Astrocyte (in vitro differentiated cells and primary cell): ENCODE measurements at regions not wholly inside any gene's neighbourhood (a gene's known extent, or its start where the extent isn't known, plus 50 kb on each side); places are given as distances from the start of the nearest gene placed in this dataset.

ENCODE experiments used
- DNase-seq: peaks from one replicate; pipeline ENCODE4 v3.0.0-alpha.2; 2010; ENCODE audit warnings: low read depth
- FAIRE-seq: peaks from 2 replicates; lab custom pipeline; 2011; peaks lifted over from hg19 to GRCh38; lab: Jason Lieb, UNC
- H2AFZ ChIP-seq: 2 replicates; pipeline ENCODE4 v1.6.0; 2012; ENCODE audit warnings: low read depth, low read length, inconsistent platforms
- H3K27ac ChIP-seq: 2 replicates; pipeline ENCODE4 v1.5.1; 2011; ENCODE audit warnings: low read depth, low read length, inconsistent platforms
- H3K27me3 ChIP-seq: 2 replicates; pipeline ENCODE4 v1.6.0; 2011; ENCODE audit warnings: low read length, inconsistent platforms; ENCODE audit not compliant: insufficient read depth
- H3K36me3 ChIP-seq: 2 replicates; pipeline ENCODE4 v1.5.1; 2011; ENCODE audit warnings: low read length, inconsistent platforms; ENCODE audit not compliant: insufficient read depth
- H3K4me1 ChIP-seq: 2 replicates; pipeline ENCODE4 v1.5.1; 2011; ENCODE audit warnings: low read length, inconsistent platforms; ENCODE audit not compliant: insufficient read depth
- H3K4me2 ChIP-seq: 2 replicates; pipeline ENCODE4 v1.6.0; 2012; ENCODE audit warnings: low read length, inconsistent platforms
- H3K4me3 ChIP-seq: 2 replicates; pipeline ENCODE4 v1.5.1; 2011; ENCODE audit warnings: low read depth, mild to moderate bottlenecking, low read length, inconsistent platforms; ENCODE audit not compliant: insufficient read depth
- H3K79me2 ChIP-seq: 2 replicates; pipeline ENCODE4 v1.6.0; 2012; ENCODE audit warnings: mild to moderate bottlenecking, low read length, inconsistent platforms; ENCODE audit not compliant: insufficient read depth
- H3K9ac ChIP-seq: 2 replicates; pipeline ENCODE4 v1.6.0; 2012; ENCODE audit warnings: mild to moderate bottlenecking, low read length, inconsistent platforms
- H3K9me3 ChIP-seq: 2 replicates; pipeline ENCODE4 v1.5.1; 2012; ENCODE audit warnings: low read depth, mild to moderate bottlenecking, low read length, inconsistent platforms; ENCODE audit not compliant: insufficient read depth
- H4K20me1 ChIP-seq: 2 replicates; pipeline ENCODE4 v1.6.0; 2012; ENCODE audit warnings: low read length, inconsistent platforms; ENCODE audit not compliant: insufficient read depth
- H3K27ac Mint-ChIP-seq: one replicate; pipeline ENCODE4 v1.8.0; 2021; ENCODE audit warnings: mild to moderate bottlenecking, mixed read lengths; ENCODE audit not compliant: unreplicated experiment
- H3K27me3 Mint-ChIP-seq: one replicate; pipeline ENCODE4 v1.8.0; 2021; ENCODE audit warnings: low read depth, mixed read lengths; ENCODE audit not compliant: unreplicated experiment
- H3K36me3 Mint-ChIP-seq: one replicate; pipeline ENCODE4 v1.8.0; 2021; ENCODE audit warnings: low read depth, mixed read lengths; ENCODE audit not compliant: unreplicated experiment
- H3K4me1 Mint-ChIP-seq: one replicate; pipeline ENCODE4 v1.8.0; 2021; ENCODE audit warnings: low read depth, mixed read lengths; ENCODE audit not compliant: unreplicated experiment
- H3K4me3 Mint-ChIP-seq: one replicate; pipeline ENCODE4 v1.8.0; 2021; ENCODE audit warnings: mild to moderate bottlenecking, moderate library complexity, mixed read lengths; ENCODE audit not compliant: unreplicated experiment
- H3K9me3 Mint-ChIP-seq: one replicate; pipeline ENCODE4 v1.8.0; 2021; ENCODE audit warnings: mild to moderate bottlenecking, mixed read lengths; ENCODE audit not compliant: unreplicated experiment
- EZH2 ChIP-seq: IDR thresholded peaks from 2 replicates; pipeline ENCODE4 v1.6.1; 2012; ENCODE audit warnings: mild to moderate bottlenecking, low read length, inconsistent platforms; ENCODE audit not compliant: insufficient read depth
- TF ChIP-seq, protein P1 (sequence below): IDR thresholded peaks from 2 replicates; pipeline ENCODE4 v1.5.1; 2011; ENCODE audit warnings: low read depth, mild to moderate bottlenecking, inconsistent platforms, low read length, moderate library complexity; ENCODE audit not compliant: insufficient read depth

DNA sequence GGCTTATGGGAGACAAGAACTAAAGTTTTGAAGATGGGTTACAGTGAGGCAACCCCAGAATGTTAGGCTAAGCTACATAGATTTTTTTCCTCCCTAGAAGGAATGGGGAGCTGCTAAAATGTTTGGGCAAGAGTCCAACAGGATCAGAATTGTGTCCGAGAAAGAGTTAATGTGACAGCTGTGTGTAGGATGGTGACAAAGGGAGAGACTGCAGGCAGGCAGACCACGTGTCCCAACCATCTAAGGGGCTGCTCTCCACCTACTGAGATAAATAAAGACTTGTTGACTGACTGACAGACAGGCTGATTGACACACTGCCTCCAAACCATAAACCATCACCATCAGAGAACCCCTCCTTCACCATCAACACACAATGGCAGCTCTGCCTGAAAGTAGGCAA is 133.7 kb upstream of the CTTNBP2NL start:
- Histone ChIP-seq H4K20me1 (no peaks in the 10 kb centered on the region), H3K27me3 (no peaks in the 10 kb centered on the region), H3K9me3 (no peaks in the 10 kb centered on the region), H3K4me1 (no peaks in the 10 kb centered on the region), H3K4me2 (no peak overlapping the region), H3K9ac (no peak overlapping the region), H3K79me2 (no peaks in the 10 kb centered on the region), H3K27ac (no peak overlapping the region), H3K36me3 (no peaks in the 10 kb centered on the region), H2AFZ (no peak overlapping the region), H3K4me3 (no peak overlapping the region)
- Mint-ChIP-seq H3K4me1 (peaks cover 19% of the 10 kb centered on the region), H3K9me3 (no peaks in the 10 kb centered on the region), H3K4me3 (no peak overlapping the region), H3K27ac (no peak overlapping the region), H3K27me3 (peaks cover 3% of the 10 kb centered on the region), H3K36me3 (no peaks in the 10 kb centered on the region)
- no peak for DNase-seq
- TF ChIP-seq, protein P1, sequence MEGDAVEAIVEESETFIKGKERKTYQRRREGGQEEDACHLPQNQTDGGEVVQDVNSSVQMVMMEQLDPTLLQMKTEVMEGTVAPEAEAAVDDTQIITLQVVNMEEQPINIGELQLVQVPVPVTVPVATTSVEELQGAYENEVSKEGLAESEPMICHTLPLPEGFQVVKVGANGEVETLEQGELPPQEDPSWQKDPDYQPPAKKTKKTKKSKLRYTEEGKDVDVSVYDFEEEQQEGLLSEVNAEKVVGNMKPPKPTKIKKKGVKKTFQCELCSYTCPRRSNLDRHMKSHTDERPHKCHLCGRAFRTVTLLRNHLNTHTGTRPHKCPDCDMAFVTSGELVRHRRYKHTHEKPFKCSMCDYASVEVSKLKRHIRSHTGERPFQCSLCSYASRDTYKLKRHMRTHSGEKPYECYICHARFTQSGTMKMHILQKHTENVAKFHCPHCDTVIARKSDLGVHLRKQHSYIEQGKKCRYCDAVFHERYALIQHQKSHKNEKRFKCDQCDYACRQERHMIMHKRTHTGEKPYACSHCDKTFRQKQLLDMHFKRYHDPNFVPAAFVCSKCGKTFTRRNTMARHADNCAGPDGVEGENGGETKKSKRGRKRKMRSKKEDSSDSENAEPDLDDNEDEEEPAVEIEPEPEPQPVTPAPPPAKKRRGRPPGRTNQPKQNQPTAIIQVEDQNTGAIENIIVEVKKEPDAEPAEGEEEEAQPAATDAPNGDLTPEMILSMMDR, result no peak
- no peak for TF ChIP-seq EZH2
- FAIRE-seq, result no peak

DNA sequence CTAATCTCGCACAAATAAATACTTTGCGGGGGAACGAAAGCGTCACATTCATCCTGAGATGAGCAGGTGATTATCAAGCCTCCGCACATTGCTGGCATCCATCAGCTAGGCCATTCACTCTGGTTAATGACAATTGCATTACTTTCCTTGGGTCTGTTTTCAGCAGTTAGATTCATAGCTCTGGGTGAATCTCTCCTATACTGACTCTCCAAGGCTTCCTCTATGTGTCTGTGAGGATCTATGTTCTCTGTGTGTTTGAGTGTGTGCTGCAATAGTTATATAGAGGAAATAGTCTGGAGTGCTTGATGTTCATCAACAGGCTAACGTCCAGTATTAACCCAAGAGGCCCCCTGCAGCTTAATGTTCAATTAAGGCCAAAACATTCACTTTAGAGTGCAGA is 133.0 kb upstream of the CTTNBP2NL start:
- Mint-ChIP-seq H3K27ac (peak overlapping the region; percentile 51), H3K4me1 (peaks cover 19% of the 10 kb centered on the region), H3K4me3 (no peak overlapping the region), H3K9me3 (no peaks in the 10 kb centered on the region), H3K27me3 (peaks cover 2% of the 10 kb centered on the region), H3K36me3 (no peaks in the 10 kb centered on the region)
- no peaks in the 10 kb centered on the region for H3K36me3 ChIP-seq
- no peaks in the 10 kb centered on the region for H3K4me1 ChIP-seq
- no peak for DNase-seq
- TF ChIP-seq, protein P1, result no peak
- TF ChIP-seq EZH2, result no peak
- no peak overlapping the region for H3K9ac ChIP-seq
- H3K79me2 ChIP-seq, result no peaks in the 10 kb centered on the region
- no peak overlapping the region for H3K4me3 ChIP-seq
- H3K27ac ChIP-seq, result no peak overlapping the region
- H4K20me1 ChIP-seq, result no peaks in the 10 kb centered on the region
- no peak overlapping the region for H3K4me2 ChIP-seq
- H3K27me3 ChIP-seq, result no peaks in the 10 kb centered on the region
- FAIRE-seq, result no peak
- no peaks in the 10 kb centered on the region for H3K9me3 ChIP-seq
- no peak overlapping the region for H2AFZ ChIP-seq

DNA sequence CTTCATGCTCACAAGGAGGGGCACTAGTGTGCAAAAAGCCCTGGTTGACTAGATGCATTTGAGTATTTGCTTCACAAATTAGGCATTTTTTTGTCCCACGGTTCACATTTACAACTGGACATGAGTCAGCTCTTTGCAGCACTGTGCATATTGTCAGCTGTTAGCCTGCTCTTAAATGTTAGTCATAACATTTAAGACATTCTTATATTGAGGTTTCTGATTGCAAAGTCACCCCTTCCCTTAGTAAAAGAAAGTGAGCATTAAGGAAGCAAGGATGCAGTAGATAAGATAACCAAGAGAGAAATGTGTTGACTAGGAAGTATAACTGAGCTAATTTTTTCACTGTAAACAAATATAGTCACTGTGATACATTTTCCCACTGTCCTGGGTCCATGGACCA is 132.6 kb upstream of the CTTNBP2NL start:
- Mint-ChIP-seq H3K27me3 (peaks cover 2% of the 10 kb centered on the region), H3K36me3 (no peaks in the 10 kb centered on the region), H3K9me3 (no peaks in the 10 kb centered on the region), H3K4me3 (no peak overlapping the region), H3K4me1 (peaks cover 19% of the 10 kb centered on the region), H3K27ac (peak overlapping the region; percentile 51)
- H3K9ac ChIP-seq, result no peak overlapping the region
- TF ChIP-seq, protein P1, result no peak
- TF ChIP-seq EZH2, result no peak
- H3K27me3 ChIP-seq, result no peaks in the 10 kb centered on the region
- no peak overlapping the region for H2AFZ ChIP-seq
- no peak overlapping the region for H3K27ac ChIP-seq
- DNase-seq, result peak; percentile 23
- H3K4me3 ChIP-seq, result no peak overlapping the region
- H3K9me3 ChIP-seq, result no peaks in the 10 kb centered on the region
- H3K4me1 ChIP-seq, result no peaks in the 10 kb centered on the region
- no peaks in the 10 kb centered on the region for H4K20me1 ChIP-seq
- no peaks in the 10 kb centered on the region for H3K36me3 ChIP-seq
- H3K4me2 ChIP-seq, result no peak overlapping the region
- no peak for FAIRE-seq
- no peaks in the 10 kb centered on the region for H3K79me2 ChIP-seq
